ENCODE measurements at regions not wholly inside any gene's neighbourhood (a gene's known extent, or its start where the extent isn't known, plus 50 kb on each side); places are given as distances from the start of the nearest gene placed in this dataset.
"Not testable (repeated sequence)": the region's sequence is repeated elsewhere in the genome, so short reads cannot be mapped to it uniquely, and the experiment has no call there.

GRCh38 chr5:155136216-155136850 is 122.8 kb downstream of the KIF4B start:
- Mint-ChIP-seq H3K27me3 (peaks cover 30% of the 10 kb centered on the region), H3K4me1 (no peaks in the 10 kb centered on the region), H3K4me3 (no peak overlapping the region), H3K36me3 (ENCODE audit: low read depth) (no peaks in the 10 kb centered on the region), H3K9me3 (no peaks in the 10 kb centered on the region), H3K27ac (no peak overlapping the region)
- no peak for DNase-seq
- no peak for ATAC-seq

GRCh38 chr5:155137683-155138082 is 124.1 kb downstream of the KIF4B start:
- H3K27ac Mint-ChIP-seq: no peak overlapping the region
- H3K36me3 Mint-ChIP-seq (ENCODE audit: low read depth): no peaks in the 10 kb centered on the region
- H3K4me1 Mint-ChIP-seq: no peaks in the 10 kb centered on the region
- DNase-seq: no peak
- ATAC-seq: no peak
- peaks cover 27% of the 10 kb centered on the region for H3K27me3 Mint-ChIP-seq
- H3K9me3 Mint-ChIP-seq: no peaks in the 10 kb centered on the region
- no peak overlapping the region for H3K4me3 Mint-ChIP-seq

DNA sequence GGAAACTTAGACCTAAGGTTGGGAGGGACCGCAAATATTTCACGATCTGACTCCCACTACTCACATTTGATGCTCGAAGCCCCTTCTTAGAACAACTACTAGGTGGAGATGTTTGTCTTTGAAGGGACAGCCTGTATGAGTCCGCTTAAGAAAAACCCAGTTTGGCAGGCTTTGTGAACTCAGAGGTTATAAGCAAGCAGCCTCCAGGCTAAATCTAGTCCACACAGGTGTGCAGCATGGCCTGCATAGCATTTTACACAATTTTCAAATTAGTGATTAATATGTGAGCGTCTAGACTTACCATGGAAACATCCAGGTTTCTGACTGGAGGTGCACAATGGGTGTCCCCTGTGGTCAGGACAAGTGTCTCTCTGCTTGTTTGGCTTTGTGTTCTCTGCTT is 127.1 kb downstream of the KIF4B start:
- DNase-seq: no peak
- H3K4me1 Mint-ChIP-seq: no peaks in the 10 kb centered on the region
- no peaks in the 10 kb centered on the region for H3K9me3 Mint-ChIP-seq

GRCh38 chr5:155144956-155145355 is 131.4 kb downstream of the KIF4B start:
- H3K9me3 Mint-ChIP-seq: no peaks in the 10 kb centered on the region
- H3K4me1 Mint-ChIP-seq: no peaks in the 10 kb centered on the region
- DNase-seq (no peak), ATAC-seq (no peak)
- H3K27me3 Mint-ChIP-seq: peaks cover 6% of the 10 kb centered on the region
- H3K27ac Mint-ChIP-seq: no peak overlapping the region
- H3K36me3 Mint-ChIP-seq (ENCODE audit: low read depth): no peaks in the 10 kb centered on the region
- H3K4me3 Mint-ChIP-seq: no peak overlapping the region

More for the DNA sequence above, 127.1 kb downstream of the KIF4B start:
- peaks cover 26% of the 10 kb centered on the region for H3K27me3 Mint-ChIP-seq
- no peak overlapping the region for H3K27ac Mint-ChIP-seq
- no peak for ATAC-seq
- no peaks in the 10 kb centered on the region for H3K36me3 Mint-ChIP-seq (ENCODE audit: low read depth)
- H3K4me3 Mint-ChIP-seq: no peak overlapping the region

GRCh38 chr5:155147222-155147621 is 133.7 kb downstream of the KIF4B start:
- H3K4me3 Mint-ChIP-seq: no peak overlapping the region
- H3K4me1 Mint-ChIP-seq: no peaks in the 10 kb centered on the region
- no peak for DNase-seq
- ATAC-seq: no peak
- H3K9me3 Mint-ChIP-seq: no peaks in the 10 kb centered on the region
- H3K27me3 Mint-ChIP-seq: peaks cover 6% of the 10 kb centered on the region
- no peaks in the 10 kb centered on the region for H3K36me3 Mint-ChIP-seq (ENCODE audit: low read depth)
- no peak overlapping the region for H3K27ac Mint-ChIP-seq

- DNase-seq (no peak), ATAC-seq (no peak)
- Mint-ChIP-seq H3K27ac (no peak overlapping the region), H3K36me3 (ENCODE audit: low read depth) (no peaks in the 10 kb centered on the region), H3K4me3 (no peak overlapping the region), H3K27me3 (peaks cover 5% of the 10 kb centered on the region), H3K4me1 (no peaks in the 10 kb centered on the region), H3K9me3 (no peaks in the 10 kb centered on the region)
Observed at GRCh38 chr5:155148694-155149093, 135.1 kb downstream of the KIF4B start.

- no peak overlapping the region for H3K4me3 Mint-ChIP-seq
- H3K4me1 Mint-ChIP-seq: no peaks in the 10 kb centered on the region
- DNase-seq: no peak
- H3K9me3 Mint-ChIP-seq: no peaks in the 10 kb centered on the region
- ATAC-seq: no peak
- no peaks in the 10 kb centered on the region for H3K36me3 Mint-ChIP-seq (ENCODE audit: low read depth)
- H3K27me3 Mint-ChIP-seq: peaks cover 5% of the 10 kb centered on the region
- no peak overlapping the region for H3K27ac Mint-ChIP-seq
Observed at GRCh38 chr5:155150012-155150411, 136.5 kb downstream of the KIF4B start.

DNA sequence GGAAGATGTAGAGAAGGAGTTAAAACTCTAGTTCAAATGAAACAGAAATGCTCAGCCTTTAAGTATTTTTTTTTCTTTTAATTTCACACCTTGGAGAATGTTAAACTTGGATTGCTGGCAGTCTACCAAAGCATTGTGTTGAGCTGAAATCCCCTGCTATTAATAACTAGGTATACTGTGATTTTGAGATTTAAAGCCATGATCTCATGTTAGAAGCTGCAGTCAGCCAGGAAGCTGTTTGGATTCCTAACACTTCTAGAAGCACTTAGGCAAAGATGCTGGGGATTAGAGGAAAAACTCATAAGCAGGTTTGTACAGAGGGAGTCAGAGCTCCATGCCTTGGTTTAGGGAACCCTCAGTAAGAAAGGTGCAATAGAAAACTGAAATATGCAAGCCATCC is 141.4 kb downstream of the KIF4B start:
- H3K9me3 Mint-ChIP-seq: no peaks in the 10 kb centered on the region
- H3K27me3 Mint-ChIP-seq: no peaks in the 10 kb centered on the region
- DNase-seq (no peak), ATAC-seq (no peak)
- H3K27ac Mint-ChIP-seq: no peak overlapping the region
- H3K4me1 Mint-ChIP-seq: no peaks in the 10 kb centered on the region
- no peak overlapping the region for H3K4me3 Mint-ChIP-seq
- H3K36me3 Mint-ChIP-seq (ENCODE audit: low read depth): no peaks in the 10 kb centered on the region

DNA sequence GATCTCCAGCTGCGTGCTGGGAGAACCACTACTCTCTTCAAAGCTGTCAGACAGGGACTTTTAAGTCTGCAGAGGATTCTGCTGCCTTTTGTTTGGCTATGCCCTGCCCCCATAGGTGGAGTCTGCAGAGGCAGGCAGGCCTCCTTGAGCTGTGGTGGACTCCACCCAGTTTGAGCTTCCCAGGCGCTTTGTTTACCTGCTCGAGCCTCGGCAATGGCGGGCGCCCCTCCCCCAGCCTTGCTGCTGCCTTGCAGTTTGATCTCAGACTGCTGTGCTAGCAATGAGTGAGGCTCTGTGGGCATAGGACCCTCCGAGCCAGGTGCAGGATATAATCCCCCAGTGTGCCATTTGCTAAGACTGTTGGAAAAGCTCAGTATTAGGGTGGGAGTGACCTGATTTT is 149.5 kb downstream of the KIF4B start:
- H3K27me3 Mint-ChIP-seq; DNase-seq; H3K36me3 Mint-ChIP-seq (ENCODE audit: low read depth); H3K4me3 Mint-ChIP-seq; H3K9me3 Mint-ChIP-seq; H3K4me1 Mint-ChIP-seq; ATAC-seq; H3K27ac Mint-ChIP-seq: not testable (repeated sequence)

- no peak overlapping the region for H3K4me3 Mint-ChIP-seq
- H3K27me3 Mint-ChIP-seq: peaks cover 4% of the 10 kb centered on the region
- no peaks in the 10 kb centered on the region for H3K36me3 Mint-ChIP-seq (ENCODE audit: low read depth)
- DNase-seq: no peak
- ATAC-seq: no peak
- H3K27ac Mint-ChIP-seq: no peak overlapping the region
- peaks cover 5% of the 10 kb centered on the region for H3K9me3 Mint-ChIP-seq
- no peaks in the 10 kb centered on the region for H3K4me1 Mint-ChIP-seq
Observed at GRCh38 chr5:155167736-155168135, 154.2 kb downstream of the KIF4B start.

DNA sequence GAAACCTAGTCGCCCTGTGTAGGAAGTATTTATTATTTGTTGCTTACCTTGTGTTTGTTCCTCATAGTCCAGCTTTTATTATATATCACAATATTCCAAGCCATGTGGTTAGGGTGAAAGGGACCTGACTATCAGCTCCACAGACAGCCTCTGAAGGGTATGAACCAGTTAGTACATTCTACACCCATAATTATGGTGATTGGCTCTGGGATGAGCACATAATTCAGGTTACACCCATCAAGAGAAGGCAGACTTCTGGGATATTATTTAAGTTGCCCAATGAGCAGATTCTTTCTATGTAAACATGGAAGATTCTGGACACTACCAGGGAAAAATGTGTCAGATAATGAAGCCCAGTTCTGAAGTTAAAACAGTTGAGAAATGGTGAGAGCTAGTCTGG is 168.0 kb downstream of the KIF4B start:
- Mint-ChIP-seq H3K4me1 (no peaks in the 10 kb centered on the region), H3K27ac (no peak overlapping the region), H3K4me3 (no peak overlapping the region), H3K27me3 (no peaks in the 10 kb centered on the region), H3K36me3 (ENCODE audit: low read depth) (no peaks in the 10 kb centered on the region), H3K9me3 (peaks cover 22% of the 10 kb centered on the region)
- DNase-seq (no peak), ATAC-seq (no peak)

DNA sequence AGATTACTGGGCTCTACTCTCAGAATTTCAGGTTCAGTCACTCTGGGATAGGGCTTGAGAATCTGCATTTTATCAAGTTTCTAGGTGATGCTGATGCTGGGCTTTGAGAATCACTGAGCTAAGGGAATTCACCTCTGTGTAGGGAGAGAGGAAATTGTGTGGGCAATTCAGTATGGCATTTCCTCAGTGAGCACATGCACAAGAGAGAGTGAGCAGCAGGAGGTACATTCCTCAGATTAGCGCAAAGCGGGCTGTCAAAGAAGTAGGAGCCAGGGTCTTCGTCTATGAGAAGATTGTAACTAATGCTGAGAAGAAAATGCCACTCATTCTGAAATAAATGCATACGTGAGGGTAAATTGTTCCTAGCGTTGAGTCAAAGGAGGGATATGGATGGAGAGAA is 175.9 kb downstream of the KIF4B start:
- no peak for ATAC-seq
- Mint-ChIP-seq H3K4me3 (no peak overlapping the region), H3K36me3 (ENCODE audit: low read depth) (no peaks in the 10 kb centered on the region), H3K27me3 (peaks cover 16% of the 10 kb centered on the region), H3K27ac (no peak overlapping the region), H3K9me3 (peaks cover 19% of the 10 kb centered on the region), H3K4me1 (no peaks in the 10 kb centered on the region)
- no peak for DNase-seq

DNA sequence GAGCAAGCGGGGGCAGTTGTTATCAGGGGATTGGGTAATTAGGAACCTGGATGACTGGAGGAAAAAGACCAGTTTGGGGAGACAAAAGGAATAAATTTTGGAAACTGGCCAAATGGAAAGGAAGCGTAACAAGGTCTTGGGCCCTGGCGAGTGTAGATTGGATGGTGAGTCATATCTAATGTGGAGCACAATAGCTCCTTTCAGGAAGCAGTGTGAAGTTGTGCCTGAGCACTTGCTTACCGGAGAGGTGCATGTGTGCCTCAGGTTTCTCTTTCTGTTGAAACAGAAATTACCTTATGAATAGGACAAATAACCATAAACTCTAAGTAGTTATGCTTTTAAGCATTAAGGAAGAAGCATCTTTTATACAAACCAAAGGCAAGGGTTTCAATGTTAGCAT is 176.4 kb downstream of the KIF4B start:
- ATAC-seq (no peak), DNase-seq (no peak)
- Mint-ChIP-seq H3K4me3 (no peak overlapping the region), H3K27ac (no peak overlapping the region), H3K4me1 (no peaks in the 10 kb centered on the region), H3K9me3 (peaks cover 19% of the 10 kb centered on the region), H3K27me3 (peaks cover 16% of the 10 kb centered on the region), H3K36me3 (ENCODE audit: low read depth) (no peaks in the 10 kb centered on the region)

GRCh38 chr5:155193029-155193428 is 179.5 kb downstream of the KIF4B start:
- no peak overlapping the region for H3K27ac Mint-ChIP-seq
- H3K4me3 Mint-ChIP-seq: no peak overlapping the region
- DNase-seq (no peak), ATAC-seq (no peak)
- no peaks in the 10 kb centered on the region for H3K36me3 Mint-ChIP-seq (ENCODE audit: low read depth)
- H3K9me3 Mint-ChIP-seq: peaks cover 12% of the 10 kb centered on the region
- H3K27me3 Mint-ChIP-seq: peaks cover 14% of the 10 kb centered on the region
- H3K4me1 Mint-ChIP-seq: no peaks in the 10 kb centered on the region

GRCh38 chr5:155193483-155194107 is 180.0 kb downstream of the KIF4B start:
- Mint-ChIP-seq H3K4me3 (no peak overlapping the region), H3K27ac (no peak overlapping the region), H3K36me3 (ENCODE audit: low read depth) (no peaks in the 10 kb centered on the region), H3K4me1 (no peaks in the 10 kb centered on the region), H3K27me3 (peaks cover 14% of the 10 kb centered on the region), H3K9me3 (peaks cover 8% of the 10 kb centered on the region)
- ATAC-seq: no peak
- no peak for DNase-seq

DNA sequence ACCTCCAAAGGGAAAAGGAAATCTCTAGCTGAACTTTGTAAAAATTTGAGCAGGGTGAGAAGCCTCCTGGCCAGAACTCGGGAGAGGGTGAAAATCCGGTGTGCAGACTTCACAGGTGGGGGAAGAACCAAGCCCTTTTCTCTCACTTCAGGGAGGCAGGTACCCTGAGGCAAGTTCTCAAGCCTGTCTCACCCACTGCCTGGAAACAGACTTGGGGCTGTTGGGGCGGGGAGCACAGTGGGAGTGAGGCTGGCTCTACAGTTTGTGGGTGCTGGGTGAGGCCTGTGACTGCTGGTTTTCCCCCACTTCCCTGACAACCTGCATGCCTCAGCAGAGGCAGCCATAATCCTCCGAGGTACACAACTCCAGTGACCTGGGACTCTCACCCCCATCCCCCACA is 187.1 kb downstream of the KIF4B start:
- H3K9me3 Mint-ChIP-seq: peaks cover 12% of the 10 kb centered on the region
- DNase-seq (no peak), ATAC-seq (no peak)
- H3K27ac Mint-ChIP-seq: no peak overlapping the region
- H3K4me3 Mint-ChIP-seq: no peak overlapping the region
- peaks cover 6% of the 10 kb centered on the region for H3K27me3 Mint-ChIP-seq
- H3K36me3 Mint-ChIP-seq (ENCODE audit: low read depth): no peaks in the 10 kb centered on the region
- no peaks in the 10 kb centered on the region for H3K4me1 Mint-ChIP-seq
